GM13977 (cell line): ENCODE measurements at regions not wholly inside any gene's neighbourhood (a gene's known extent, or its start where the extent isn't known, plus 50 kb on each side); places are given as distances from the start of the nearest gene placed in this dataset.
"Not testable (repeated sequence)": the region's sequence is repeated elsewhere in the genome, so short reads cannot be mapped to it uniquely, and the experiment has no call there.

ENCODE experiments used
- DNase-seq: peaks from one replicate; pipeline ENCODE4 v3.0.0; 2012; ENCODE audit warnings: low spot score
- CTCF ChIP-seq: IDR thresholded peaks from 2 replicates; pipeline ENCODE4 v1.5.1; 2012; ENCODE audit warnings: mild to moderate bottlenecking, control low read depth; ENCODE audit not compliant: insufficient read depth; ENCODE audit errors: extremely low read depth, missing control alignments
- in situ Hi-C: fragments of 300-500 bp; cut with MboI; formaldehyde crosslinking; loops from one replicate; pipeline ENCODE4 v1.12.0; 2022; ENCODE audit warnings: low sequenced_read_pairs, low pct_unique_long_range_greater_than_20kb, mixed read lengths, inconsistent platforms; ENCODE audit not compliant: unreplicated experiment

GRCh38 chr13:59399513-59399912, 764.2 kb downstream of the DIAPH3 start:
- in situ Hi-C loops, result loop anchor here (10.0 to 25.0 kb wide), 2 partner anchors 275 to 938 kb away; no protein-coding TSS in a partner anchor
- DNase-seq, result no peak
- TF ChIP-seq CTCF, result no peak

GRCh38 chr13:59404331-59404730, 759.4 kb downstream of the DIAPH3 start:
- DNase-seq, result no peak
- in situ Hi-C loops, result no loop called here
- no peak for TF ChIP-seq CTCF

GRCh38 chr13:59407251-59407650, 756.5 kb downstream of the DIAPH3 start:
- in situ Hi-C loops, DNase-seq: not testable (repeated sequence)

GRCh38 chr13:59408738-59409137, 755.0 kb downstream of the DIAPH3 start:
- in situ Hi-C loops, result no loop called here
- TF ChIP-seq CTCF, result no peak
- no peak for DNase-seq

GRCh38 chr13:59409211-59409610, 754.5 kb downstream of the DIAPH3 start:
- TF ChIP-seq CTCF, result no peak
- DNase-seq, result no peak
- in situ Hi-C loops, result no loop called here

GRCh38 chr13:59409634-59410200, 754.0 kb downstream of the DIAPH3 start:
- in situ Hi-C loops, result no loop called here
- no peak for DNase-seq
- TF ChIP-seq CTCF, result no peak

GRCh38 chr13:59413126-59413525, 750.6 kb downstream of the DIAPH3 start:
- in situ Hi-C loops, result no loop called here
- no peak for DNase-seq
- TF ChIP-seq CTCF, result no peak
